ENCODE measurements at regions not wholly inside any gene's neighbourhood (a gene's known extent, or its start where the extent isn't known, plus 50 kb on each side); places are given as distances from the start of the nearest gene placed in this dataset.

DNA sequence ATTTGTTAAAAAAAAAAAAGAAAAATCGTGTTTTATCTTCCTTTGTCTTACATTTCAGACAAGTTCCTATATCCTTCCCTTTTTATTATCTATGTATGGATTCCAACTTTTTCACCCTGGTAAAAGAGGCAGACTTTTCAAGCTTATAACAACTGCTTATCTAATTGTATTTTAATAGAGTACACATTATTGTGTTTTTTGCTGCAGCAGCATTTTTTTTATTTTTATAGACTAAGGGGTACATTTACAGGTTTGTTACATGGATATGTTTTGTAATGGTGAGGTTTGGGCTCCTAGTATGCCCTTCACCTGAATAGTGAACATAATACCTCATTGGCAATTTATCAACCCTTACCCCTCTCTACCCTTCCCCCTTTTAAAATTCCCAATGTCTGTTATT lies 195.0 kb upstream of the RGMB start:
- no peak for DNase-seq

DNA sequence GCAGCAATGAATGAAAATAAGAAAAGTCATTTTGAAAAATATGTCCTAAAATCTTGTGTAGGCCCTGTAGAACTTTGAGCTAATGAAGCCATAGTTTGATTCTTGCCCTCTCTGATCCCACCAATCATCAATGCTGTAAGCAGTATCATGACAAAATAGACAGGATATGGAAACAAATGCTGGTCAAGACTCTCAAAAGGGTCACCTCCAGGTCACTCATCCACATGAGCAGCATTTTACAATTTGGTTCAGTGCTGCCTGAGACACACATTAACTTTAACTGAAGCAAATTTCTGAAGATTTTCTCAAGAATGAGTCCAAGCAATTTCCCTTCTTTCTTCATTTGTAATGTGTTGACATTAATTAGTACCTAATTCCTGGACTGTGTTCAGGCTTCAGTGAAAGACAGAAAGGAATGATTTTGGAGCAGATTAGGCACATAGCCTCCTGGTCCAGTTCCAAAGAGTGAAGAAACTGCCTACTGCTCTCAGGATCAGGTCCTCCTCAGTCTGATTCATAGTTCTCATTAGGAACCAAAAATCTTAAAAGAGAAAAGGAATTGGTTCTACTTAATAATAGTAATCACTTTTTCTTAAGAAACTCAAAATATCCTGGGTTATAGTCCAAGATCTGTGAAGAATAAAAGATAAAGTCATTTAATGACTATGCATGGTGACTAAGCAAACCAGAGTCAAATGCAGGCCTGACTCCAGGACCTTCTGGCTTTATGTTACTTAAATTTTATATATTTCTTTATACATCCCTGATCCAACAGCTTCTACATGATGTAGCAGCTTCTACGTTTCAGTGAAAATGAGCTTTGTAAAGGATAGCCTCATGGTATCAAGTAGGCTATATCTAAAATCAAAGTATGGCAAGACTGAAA lies 192.1 kb upstream of the RGMB start:
- no peak for DNase-seq

DNA sequence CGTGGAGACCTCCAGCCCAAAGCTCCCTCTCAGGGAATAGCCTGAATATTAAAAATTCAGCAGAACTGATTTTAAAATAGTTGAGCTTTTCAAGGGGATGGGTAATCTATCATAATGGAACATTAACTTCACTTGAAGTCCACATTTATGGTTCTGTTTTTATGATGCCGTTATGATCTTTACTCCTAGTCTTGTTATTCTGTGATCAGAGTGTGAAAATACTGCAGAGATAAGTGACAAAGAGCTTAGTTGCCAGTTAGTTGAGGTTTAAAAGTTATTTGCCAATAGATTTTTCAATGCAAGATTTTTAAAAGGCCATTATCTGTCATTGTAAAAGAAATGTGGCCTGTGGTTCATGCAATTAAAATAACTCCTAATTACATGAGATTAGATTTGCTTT lies 189.9 kb upstream of the RGMB start:
- DNase-seq = no peak

DNA sequence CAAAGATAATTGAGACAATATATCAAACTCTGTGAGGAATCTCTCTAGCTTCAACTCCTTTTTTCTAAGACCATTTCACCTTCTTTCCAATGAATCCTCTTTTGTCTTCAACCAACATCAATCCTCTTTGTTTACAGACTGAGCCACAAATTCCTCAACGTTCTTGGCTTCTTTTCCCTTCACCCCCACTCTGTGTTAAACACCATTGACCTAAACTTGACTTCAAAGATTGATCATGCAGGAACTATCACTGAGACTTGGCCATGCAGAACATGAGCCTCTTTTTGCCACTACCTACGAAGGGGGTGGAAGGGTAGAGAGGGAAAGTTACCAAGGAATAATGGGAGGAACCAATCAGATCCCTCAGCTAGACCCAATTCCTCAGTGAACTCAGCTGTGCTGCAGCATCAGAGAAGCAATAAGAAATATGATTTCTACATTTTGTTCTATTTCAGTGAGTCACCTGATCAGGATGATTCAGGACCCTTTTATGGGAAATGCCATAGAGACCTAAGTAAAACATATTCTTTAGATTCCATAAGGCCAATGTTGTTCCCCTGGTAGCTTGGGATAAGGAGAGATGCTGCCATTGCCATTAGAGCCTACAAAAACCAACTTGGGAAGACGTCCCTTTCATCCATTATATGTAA lies 187.7 kb upstream of the RGMB start:
- no peak for DNase-seq

DNA sequence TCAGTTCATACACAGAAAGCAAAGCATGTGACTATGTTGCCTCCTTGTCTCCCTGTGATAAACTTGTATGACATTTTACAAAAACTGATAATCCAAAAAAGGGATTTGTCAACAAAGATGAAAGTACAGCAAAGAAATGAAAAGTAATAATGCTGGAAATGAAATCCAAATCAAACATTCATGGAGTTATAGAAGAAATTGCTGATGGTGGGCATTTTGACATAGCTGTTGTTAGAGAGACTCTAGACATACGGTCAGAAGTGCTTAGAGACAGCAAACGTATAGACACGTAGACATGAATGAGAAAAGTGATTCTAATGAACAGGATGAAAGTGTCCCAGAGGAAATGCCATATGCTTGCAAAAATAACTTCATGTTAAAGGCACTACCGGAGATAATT lies 186.9 kb upstream of the RGMB start:
- DNase-seq = no peak

DNA sequence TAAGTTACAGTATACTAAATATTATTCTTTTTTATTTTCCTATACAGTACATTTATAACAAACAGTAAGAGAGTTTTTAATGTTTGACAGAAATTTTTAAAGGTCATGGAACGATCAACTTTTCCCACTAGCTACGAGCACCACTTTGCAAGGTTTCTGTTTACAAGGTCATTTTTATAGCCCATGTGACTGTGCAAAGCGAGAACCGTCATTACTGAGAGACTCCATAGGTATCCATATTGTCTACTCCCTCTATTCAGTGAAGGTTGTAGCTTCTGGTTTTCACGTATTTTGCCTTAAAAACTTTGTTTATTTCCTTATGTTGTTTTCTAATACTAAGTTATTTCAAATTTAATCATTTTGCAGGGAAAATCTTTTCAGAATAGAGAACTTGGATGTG lies 186.3 kb upstream of the RGMB start:
- DNase-seq = no peak

DNA sequence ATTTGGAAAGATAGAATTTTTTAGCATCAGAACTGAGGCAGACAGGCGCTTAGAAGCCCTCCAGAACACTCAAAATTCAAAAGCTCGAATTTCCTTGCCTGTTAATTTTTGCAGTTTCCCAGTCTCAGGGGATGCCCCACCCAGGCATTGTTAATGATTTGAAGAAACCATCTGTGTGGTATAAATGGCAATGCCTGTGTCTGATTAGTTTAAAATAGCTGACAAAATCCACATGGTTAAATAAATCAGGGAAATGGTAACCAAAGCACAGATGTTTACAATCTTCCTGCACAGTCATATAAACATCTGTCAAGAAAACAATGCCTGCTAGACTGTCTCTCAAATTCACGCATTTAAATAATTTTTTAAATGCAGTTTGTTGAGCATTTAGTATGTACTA lies 185.2 kb upstream of the RGMB start:
- no peak for DNase-seq

DNA sequence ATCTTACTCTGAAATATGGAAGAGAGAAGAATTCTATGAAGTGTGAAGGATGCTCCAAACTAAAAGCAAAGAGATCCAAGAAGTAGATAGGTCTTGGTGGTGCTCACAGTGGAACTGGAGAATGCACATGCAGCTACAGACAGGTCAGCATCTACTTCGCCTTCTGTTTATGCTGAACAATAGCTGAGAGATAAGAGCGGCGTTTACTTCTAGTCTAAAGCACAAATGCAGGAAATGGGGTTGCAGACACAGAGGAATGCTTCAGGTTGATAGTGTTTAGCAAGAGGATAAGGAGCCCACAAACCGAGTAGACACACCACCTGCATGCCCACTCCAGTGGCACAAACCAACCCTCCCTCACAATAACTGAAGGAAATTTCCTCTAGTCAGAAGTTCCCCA lies 180.0 kb upstream of the RGMB start:
- DNase-seq = no peak

DNA sequence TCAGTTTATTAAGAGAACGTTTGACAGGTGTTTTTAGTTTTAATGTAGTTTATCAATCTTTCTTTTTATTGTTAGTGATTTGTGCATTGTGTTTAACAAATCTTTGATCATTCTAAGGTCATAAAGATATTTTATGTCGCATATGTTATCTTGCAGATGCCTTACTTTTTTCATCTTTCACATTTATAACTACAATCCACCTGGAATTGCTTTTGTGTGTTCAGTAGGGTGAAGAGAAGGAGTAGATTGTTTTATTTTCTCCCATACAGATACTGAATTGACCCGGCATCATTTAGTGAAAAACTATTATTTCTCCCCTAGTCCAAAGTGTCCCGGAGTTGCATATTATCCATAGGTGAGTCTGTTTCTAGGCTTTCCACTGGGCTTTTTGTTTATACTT lies 179.4 kb upstream of the RGMB start:
- DNase-seq = no peak

DNA sequence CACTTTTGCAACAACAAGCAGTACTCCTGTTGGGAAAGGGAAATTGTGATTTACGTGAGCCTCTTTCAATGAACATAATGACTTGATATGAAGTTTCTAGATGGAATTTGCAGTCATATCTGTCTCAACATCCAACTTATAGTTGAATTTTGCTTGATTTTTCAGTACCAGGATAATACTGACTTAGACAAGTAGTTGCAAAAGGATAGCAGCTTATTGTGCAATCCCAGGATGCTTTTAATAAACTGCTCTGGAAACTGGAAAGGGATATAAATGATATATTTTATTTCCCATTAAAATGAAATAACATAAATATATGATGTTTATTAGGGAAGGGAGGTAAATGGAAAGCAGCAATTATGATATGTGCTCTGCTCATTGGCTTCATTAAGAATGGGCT lies 174.4 kb upstream of the RGMB start:
- no peak for DNase-seq

DNA sequence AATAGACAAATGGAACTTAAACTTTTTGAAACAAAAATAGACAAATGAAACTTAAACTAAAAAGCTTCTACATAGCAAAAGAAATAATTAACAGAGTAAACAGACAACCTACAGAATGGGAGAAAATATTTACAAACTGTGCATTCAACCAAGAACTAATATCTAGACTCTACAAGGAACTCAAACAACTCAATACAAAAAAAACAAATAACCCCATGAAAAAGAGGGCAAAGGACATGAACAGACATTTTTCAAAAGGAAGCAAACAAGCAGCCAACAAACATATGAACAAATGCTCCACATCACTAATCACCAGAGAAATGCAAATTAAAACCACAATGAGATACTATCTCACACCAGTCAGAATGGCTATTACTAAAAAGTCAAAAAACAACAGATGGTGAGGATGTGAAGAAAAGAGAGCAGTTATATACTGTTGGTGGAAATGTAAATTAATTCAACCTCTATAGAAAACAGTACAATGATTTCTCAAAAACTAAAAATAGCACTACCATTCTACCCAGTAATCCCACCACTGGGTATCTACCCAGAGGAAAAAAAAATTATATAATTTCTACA lies 170.8 kb upstream of the RGMB start:
- no peak for DNase-seq

DNA sequence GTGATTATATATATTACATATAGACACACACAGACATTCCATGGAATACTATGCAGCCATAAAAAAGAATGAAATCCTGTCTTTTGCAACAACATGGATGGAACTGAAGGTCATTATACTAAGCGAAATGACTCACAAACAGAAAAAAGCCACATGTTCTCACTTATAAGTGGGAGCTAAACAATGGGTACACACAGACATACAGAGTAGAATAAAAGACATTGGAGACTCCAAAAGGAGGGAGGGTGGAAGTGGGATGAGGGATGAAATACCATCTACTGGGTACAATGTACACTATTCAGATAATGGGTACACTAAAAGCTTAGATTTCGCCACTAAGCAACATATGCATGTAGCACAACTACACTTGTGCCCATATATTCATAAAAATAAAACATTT lies 170.0 kb upstream of the RGMB start:
- DNase-seq = no peak

DNA sequence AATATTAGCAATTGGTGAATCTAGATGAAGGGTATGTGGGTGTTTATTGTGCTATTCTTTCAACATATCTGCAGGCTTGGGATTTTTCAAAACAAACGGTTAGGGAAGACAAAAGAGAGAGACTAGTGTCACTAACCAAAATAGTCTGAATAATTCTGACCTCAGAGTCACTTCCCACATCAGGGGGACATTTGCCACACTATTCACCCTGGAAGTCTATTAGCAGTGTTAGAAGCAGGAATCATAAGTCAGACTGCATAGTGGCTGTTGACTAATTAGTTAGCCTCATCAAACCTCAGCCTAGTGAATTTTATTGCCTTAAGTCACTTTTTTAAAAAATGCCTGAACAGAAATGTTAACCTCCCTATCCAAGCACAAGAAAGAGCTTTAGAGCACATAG lies 169.2 kb upstream of the RGMB start:
- DNase-seq = no peak

DNA sequence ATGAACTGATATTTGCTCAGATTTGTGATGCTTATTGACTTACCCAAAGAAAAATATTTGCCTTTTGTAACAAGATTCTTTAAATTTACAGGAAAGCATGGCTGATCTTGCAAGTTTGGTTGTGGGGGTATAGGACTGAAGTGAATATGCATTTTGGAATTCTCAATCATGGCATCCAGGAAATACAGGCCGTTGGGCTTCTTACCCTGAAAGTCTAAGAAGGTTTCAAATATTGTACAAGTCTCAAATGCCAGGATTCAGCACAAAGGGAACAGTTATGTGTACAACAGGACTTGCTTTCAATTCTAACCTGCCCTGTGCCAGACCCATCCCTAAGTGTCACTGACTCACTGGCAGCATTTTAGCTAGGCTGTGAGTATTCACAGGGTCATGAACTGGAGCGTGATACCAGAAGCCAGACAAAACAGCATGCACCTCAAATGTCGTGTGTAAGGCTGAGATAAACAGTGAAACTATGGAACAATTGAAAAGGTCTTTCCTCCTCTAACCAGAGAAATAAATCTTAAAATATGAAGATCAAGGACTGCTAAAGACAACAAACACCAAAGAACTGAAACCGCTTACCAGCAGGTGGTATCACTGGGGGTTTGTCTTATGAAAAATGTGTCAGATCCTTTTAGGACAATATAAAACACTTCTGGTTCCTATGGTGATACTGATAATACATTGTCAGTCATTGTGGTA lies 168.6 kb upstream of the RGMB start:
- no peak for DNase-seq

DNA sequence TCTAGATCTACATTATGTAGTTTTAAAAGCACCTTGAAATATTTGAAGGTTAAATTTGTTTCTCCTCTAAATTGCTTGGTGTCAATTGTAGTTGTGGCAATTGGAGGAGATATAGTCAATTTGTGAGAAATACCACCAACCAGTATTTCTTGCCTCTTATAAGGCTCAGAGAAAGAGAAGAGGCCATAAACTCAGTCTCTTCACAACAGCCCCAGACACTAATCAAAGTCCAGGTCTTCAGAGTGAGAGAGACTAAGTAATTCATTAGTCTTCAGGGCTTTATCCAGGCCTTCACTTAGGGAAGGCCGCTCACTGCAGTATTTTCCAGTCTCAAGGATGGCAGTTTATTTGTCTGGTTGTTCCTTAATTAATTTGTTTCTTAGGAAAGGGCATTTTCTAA lies 168.0 kb upstream of the RGMB start:
- no peak for DNase-seq

DNA sequence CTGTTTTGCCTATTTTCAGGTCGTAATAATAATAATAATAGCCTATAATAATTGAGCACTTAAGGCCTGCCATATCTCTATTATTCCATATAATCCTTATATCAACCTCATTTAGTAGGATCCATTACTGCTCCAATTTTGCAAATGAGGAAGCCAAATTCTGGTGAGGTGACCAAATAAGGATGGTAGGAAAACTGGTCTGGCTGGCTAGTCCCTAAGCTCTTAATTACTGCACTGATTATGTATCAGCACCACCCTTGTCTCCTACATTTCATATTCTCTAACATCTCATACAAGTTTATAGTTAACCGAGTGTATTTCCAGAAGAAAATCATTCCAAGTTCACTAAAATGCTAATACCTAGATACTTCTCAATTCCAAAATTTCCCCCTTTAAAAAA lies 166.5 kb upstream of the RGMB start:
- no peak for DNase-seq

DNA sequence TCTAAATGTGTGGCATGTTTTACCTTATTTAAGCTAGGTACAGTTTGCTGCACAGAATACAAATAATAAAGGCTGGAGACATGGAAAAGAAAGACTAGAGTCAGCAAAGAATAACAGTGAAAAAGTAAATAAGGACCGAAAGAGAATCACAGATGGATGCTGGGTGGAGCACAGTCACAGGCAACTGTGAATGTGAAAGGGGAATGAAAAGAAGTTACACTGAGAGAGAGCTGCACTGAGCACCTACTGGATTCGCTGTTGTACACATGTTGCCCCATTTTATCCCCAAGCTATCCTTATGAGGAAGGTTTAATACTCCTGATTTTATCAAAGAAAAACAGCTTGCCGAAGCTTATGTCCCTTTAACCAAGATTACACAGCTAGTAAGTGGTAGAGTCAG lies 165.4 kb upstream of the RGMB start:
- DNase-seq = no peak

DNA sequence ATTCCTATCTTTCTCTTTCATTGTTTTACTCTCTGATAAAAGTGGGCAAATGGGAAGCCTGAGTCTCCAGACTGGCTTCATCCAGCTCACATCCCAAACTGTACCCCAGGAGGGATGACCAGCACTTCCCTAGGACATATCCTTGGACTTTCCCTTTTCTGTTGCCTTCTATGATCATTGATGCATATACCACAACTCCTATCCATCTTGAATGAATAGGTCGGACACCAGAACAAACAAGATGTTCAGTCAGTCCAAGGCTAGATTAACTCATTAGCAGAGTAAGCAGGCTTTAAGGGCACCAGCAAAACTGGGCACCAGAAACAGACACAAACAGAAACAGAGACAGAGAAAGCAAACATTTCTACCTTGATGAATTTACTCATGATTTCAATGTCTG lies 159.1 kb upstream of the RGMB start:
- no peak for DNase-seq

DNA sequence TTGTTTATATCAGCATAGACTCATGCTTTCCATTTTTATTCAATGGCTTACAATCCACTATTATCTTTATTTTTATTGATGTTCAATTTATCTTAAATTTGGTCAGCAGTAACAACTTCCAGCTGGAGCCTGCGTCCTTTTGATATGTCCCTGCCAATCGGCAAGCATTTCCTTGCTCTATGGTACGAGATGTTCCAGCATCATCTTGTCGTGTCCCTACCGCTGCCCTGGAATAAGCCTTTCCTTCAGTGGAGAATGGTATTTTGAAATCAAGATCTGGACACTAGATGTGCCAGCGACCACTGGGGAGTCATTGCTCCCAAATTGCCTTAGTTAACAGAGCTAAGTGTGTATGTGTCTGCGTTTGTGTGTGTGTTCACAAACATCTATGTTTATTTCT lies 151.6 kb upstream of the RGMB start:
- no peak for DNase-seq

DNA sequence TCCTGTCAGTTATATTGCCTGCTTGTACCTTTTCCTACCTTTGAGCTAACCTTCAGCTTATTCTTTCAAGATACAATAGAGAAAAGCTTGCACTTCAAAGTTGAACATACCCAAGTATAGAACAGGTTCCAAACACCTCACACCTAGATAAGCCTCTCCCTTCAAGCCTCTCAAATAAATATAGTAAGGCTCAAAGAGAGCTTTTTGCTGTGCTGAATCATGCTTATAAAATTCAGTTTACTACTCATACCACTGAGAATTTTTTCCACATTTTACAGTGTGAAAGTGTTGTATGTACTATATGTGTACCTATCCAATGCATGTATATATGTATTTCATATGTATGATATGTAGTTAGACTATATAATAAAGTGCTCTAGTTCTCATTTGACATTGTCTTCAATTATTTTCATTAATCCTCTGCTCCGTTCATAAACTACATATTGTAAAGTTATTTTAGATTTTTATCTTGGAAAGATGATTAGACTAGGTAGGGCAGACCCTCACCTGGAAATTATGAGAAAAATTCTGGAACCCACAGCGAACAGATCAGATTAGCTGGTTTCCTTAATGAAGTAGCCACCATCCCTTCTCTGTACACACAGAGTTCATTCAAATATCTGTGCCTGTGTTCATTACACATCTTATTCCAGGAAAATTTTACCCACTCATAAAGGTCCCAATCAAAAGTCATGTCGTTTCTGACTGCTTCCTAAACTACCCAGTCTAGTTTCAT lies 149.2 kb upstream of the RGMB start:
- DNase-seq = no peak

DNA sequence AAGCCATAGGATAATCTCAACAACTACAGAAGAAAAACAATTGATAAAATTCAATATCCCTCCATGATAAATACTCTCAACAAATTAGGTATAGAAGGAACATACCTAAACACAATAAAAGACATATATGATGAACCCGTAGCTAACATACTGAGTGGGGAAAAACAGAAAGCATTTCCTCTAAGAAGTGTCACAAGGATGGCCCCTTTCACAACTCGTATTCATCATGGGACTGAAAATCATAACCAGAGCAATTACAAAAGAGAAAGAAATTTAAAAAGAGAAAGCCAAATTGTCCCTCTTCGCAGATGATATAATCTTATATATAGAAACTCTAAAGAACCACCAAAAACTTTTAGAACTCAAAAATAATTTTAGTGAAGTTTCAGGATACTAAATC lies 146.3 kb upstream of the RGMB start:
- no peak for DNase-seq

DNA sequence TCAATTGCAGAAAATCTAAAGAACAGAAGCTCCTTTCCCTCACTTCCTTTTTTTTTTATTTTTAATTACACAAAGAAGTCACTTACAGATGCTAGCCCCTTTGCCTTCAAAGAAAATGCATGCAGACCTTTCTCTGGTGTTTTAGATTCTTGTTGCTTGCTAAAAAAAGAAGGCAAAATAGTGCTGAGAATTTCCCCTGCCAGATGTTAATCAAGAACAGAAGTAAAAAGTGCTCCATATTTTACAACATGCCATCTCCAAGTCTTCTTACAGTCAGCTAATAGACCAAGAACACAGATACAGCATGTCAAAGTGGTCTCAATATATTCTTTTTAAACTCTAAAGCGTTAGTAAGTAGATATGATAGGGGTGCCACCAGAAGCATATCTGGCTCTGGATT lies 142.8 kb upstream of the RGMB start:
- no peak for DNase-seq
